ENCODE measurements at regions not wholly inside any gene's neighbourhood (a gene's known extent, or its start where the extent isn't known, plus 50 kb on each side); places are given as distances from the start of the nearest gene placed in this dataset.

DNA sequence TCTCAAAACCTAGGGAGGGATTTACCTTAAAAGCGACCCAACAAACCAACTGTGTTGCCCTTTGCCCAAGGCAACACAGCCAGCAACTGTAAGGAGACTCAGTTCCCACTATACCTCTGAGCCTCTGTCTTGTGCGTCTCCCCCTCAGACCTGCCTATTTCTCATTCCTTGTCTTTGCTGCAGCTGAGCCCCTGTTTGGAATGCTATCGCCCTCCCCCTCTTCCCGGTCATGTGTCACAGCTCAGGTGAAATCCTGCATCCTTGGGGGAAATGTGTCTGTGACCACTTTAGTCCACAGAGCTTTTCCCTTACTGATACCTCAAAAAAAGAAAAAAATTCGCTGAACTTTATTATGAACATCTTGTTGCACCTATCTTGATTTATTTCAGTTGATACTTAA is 52.0 kb upstream of the LRIG1 start:
- intact Hi-C loops (cut with DNase I), result no loop called here
- Histone ChIP-seq H3K9ac (ENCODE audit: low read length in 3 of 3) (no peak overlapping the region), H3K27me3 (ENCODE audit: control insufficient read depth, insufficient read depth, low read length) (no peaks in the 10 kb centered on the region), H3K4me1 (ENCODE audit: control insufficient read depth in 2 of 3, insufficient read depth in 2 of 3, low read depth in 1 of 3, low read length in 3 of 3) (no peaks in the 10 kb centered on the region), H3K4me3 (ENCODE audit: low read length in 3 of 3) (no peak overlapping the region), H3K36me3 (ENCODE audit: control insufficient read depth in 2 of 3, insufficient read depth in 3 of 3, low read length in 3 of 3) (no peaks in the 10 kb centered on the region), H3K27ac (ENCODE audit: low read depth in 2 of 2, low read length in 2 of 2) (no peak overlapping the region), H3K9me3 (ENCODE audit: control insufficient read depth in 2 of 3, insufficient read depth in 1 of 3, low read length in 3 of 3) (no peaks in the 10 kb centered on the region)
- TF ChIP-seq, protein P1, sequence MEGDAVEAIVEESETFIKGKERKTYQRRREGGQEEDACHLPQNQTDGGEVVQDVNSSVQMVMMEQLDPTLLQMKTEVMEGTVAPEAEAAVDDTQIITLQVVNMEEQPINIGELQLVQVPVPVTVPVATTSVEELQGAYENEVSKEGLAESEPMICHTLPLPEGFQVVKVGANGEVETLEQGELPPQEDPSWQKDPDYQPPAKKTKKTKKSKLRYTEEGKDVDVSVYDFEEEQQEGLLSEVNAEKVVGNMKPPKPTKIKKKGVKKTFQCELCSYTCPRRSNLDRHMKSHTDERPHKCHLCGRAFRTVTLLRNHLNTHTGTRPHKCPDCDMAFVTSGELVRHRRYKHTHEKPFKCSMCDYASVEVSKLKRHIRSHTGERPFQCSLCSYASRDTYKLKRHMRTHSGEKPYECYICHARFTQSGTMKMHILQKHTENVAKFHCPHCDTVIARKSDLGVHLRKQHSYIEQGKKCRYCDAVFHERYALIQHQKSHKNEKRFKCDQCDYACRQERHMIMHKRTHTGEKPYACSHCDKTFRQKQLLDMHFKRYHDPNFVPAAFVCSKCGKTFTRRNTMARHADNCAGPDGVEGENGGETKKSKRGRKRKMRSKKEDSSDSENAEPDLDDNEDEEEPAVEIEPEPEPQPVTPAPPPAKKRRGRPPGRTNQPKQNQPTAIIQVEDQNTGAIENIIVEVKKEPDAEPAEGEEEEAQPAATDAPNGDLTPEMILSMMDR (IDR thresholded peaks at IDR 0.05; ENCODE audit: borderline replicate concordance, extremely low read depth, insufficient read depth), result no peak
- DNase-seq, result peak in 3 of 5 donors; percentile 33 to 75 (median 61)
- no peak for FAIRE-seq

DNA sequence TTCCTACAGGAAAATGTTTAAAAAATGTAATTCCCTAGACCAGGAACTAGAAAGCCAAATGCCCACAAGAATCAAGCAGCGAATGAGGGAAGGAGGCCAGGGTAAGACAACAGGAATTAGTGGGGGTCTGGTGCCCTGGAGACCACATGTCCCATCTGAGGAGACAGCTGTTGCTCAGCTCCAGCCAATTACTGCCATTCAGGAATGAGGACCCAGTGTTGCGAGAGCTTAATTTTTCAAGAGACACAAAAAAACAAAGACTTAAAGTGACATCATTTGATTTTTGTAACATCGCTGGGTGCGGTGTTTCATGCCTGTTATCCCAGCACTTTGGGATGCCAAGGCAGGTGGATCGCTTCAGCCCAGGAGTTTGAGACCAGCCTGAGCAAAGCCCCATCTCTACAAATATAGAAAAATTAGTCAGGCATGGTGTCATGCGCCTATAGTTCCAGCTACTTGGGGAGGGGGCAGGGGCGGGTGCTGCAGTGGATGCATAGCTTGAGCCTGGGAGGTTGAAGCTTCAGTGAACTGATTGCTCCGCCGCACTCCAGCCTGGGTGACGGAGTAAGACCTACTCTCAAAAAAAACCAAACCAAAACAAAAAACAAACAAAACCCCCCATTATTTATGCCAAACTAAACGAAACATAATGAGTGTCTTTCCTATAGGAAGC is 52.8 kb upstream of the LRIG1 start:
- intact Hi-C loops (cut with DNase I), result no loop called here
- H3K36me3 ChIP-seq (ENCODE audit: control insufficient read depth in 2 of 3, insufficient read depth in 3 of 3, low read length in 3 of 3), result no peaks in the 10 kb centered on the region
- peak in 3 of 5 donors; percentile 36 to 53 (median 50) for DNase-seq
- FAIRE-seq, result no peak
- TF ChIP-seq, protein P1 (IDR thresholded peaks at IDR 0.05; ENCODE audit: borderline replicate concordance, extremely low read depth, insufficient read depth), result no peak
- no peaks in the 10 kb centered on the region for H3K9me3 ChIP-seq (ENCODE audit: control insufficient read depth in 2 of 3, insufficient read depth in 1 of 3, low read length in 3 of 3)
- no peaks in the 10 kb centered on the region for H3K4me1 ChIP-seq (ENCODE audit: control insufficient read depth in 2 of 3, insufficient read depth in 2 of 3, low read depth in 1 of 3, low read length in 3 of 3)
- H3K27ac ChIP-seq (ENCODE audit: low read depth in 2 of 2, low read length in 2 of 2), result no peak overlapping the region
- H3K4me3 ChIP-seq (ENCODE audit: low read length in 3 of 3), result no peak overlapping the region
- H3K9ac ChIP-seq (ENCODE audit: low read length in 3 of 3), result no peak overlapping the region
- no peaks in the 10 kb centered on the region for H3K27me3 ChIP-seq (ENCODE audit: control insufficient read depth, insufficient read depth, low read length)

DNA sequence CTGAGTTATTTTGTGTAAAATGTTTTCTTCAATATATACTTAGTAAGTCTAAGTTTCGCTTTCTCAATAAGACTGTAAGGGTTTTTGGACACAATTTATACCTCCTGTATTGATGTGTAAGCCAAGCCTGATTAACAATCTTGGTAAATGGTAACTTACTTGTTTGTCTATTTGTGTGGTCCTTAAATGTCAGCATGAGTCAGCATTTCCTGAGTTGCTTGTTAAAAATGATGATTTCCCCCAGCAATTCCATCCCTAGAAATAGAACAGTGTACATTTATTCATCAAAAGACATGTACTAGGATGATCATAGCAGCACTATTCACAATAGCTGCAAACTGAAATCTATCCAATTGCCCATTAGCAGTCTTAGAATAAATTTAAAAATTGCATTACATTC is 53.4 kb upstream of the LRIG1 start:
- Histone ChIP-seq H3K9ac (ENCODE audit: low read length in 3 of 3) (no peak overlapping the region), H3K36me3 (ENCODE audit: control insufficient read depth in 2 of 3, insufficient read depth in 3 of 3, low read length in 3 of 3) (no peaks in the 10 kb centered on the region), H3K27me3 (ENCODE audit: control insufficient read depth, insufficient read depth, low read length) (no peaks in the 10 kb centered on the region), H3K4me3 (ENCODE audit: low read length in 3 of 3) (no peak overlapping the region), H3K4me1 (ENCODE audit: control insufficient read depth in 2 of 3, insufficient read depth in 2 of 3, low read depth in 1 of 3, low read length in 3 of 3) (no peaks in the 10 kb centered on the region), H3K9me3 (ENCODE audit: control insufficient read depth in 2 of 3, insufficient read depth in 1 of 3, low read length in 3 of 3) (no peaks in the 10 kb centered on the region), H3K27ac (ENCODE audit: low read depth in 2 of 2, low read length in 2 of 2) (no peak overlapping the region)
- intact Hi-C loops (cut with DNase I), result no loop called here
- DNase-seq, result peak in 2 of 5 donors; percentile 6 to 13
- no peak for FAIRE-seq
- TF ChIP-seq, protein P1 (IDR thresholded peaks at IDR 0.05; ENCODE audit: borderline replicate concordance, extremely low read depth, insufficient read depth), result no peak

All from kidney (tissue), 13 donors.